B cell (primary cell): ENCODE measurements at regions not wholly inside any gene's neighbourhood (a gene's known extent, or its start where the extent isn't known, plus 50 kb on each side); places are given as distances from the start of the nearest gene placed in this dataset.

Experiments used
- ATAC-seq: fragments of 200-7000 bp; cut with Tn5 transposase; one replicate; pipeline ENCODE4 v1.10.0; 2021; ENCODE audit warnings: low read depth, mild to moderate bottlenecking, moderate number of reproducible peaks, moderate library complexity
- CTCF ChIA-PET: fragments of 350-600 bp; sonication (Branson Sonifier 250); formaldehyde crosslinking; loops from one replicate; lab custom pipeline; 2021; ENCODE audit warnings: antibody characterized with exemption, inconsistent platforms; lab: Charles Lee
- POLR2A ChIA-PET: fragments of 350-600 bp; sonication (Branson Sonifier 250); formaldehyde crosslinking; loops from one replicate; lab custom pipeline; 2021; ENCODE audit warnings: antibody characterized with exemption; lab: Charles Lee
- DNase-seq: peaks from one replicate; pipeline ENCODE4 v3.0.0; 2013
- H2AFZ ChIP-seq: 2 replicates; pipeline ENCODE4 v1.6.1; 2012; ENCODE audit warnings: mild to moderate bottlenecking, low read depth, low read length; ENCODE audit not compliant: insufficient read depth, poor library complexity, severe bottlenecking
- H3K27ac ChIP-seq, 2 donors: 1 replicate in 1 of 2; 2 replicates in 1 of 2; pipeline ENCODE4 v1.5.1; 2012 to 2013; ENCODE audit warnings: low read length in 2 of 2, mild to moderate bottlenecking in 2 of 2, moderate library complexity in 1 of 2
- H3K27me3 ChIP-seq, 4 experiments: fragments of 200-600 bp in 1 of 4; sonication (generic) in 1 of 4; replicated peaks in 1 of 4; 1 replicate in 2 of 4; 2 replicates in 2 of 4; pipeline versions ENCODE4 v1.6.1 to v1.7.0; 2013 to 2016; ENCODE audit warnings: low read length in 3 of 4, mild to moderate bottlenecking in 2 of 4, mixed read lengths in 1 of 4, moderate library complexity in 1 of 4; ENCODE audit not compliant: insufficient read depth in 4 of 4, control insufficient read depth in 3 of 4; ENCODE audit errors: control extremely low read depth in 1 of 4
- H3K36me3 ChIP-seq, 2 experiments: replicated peaks in 1 of 2; 1 replicate in 1 of 2; 2 replicates in 1 of 2; pipeline versions ENCODE4 v1.6.1 to v1.7.1; 2013; ENCODE audit warnings: low read length in 1 of 2; ENCODE audit not compliant: insufficient read depth in 2 of 2, control insufficient read depth in 1 of 2; ENCODE audit errors: control extremely low read depth in 1 of 2, extremely low read depth in 1 of 2
- H3K4me1 ChIP-seq, 2 donors: fragments of 200-600 bp in 1 of 2; sonication (generic) in 1 of 2; 1 replicate in 1 of 2; 2 replicates in 1 of 2; pipeline versions ENCODE4 v1.5.1 to v1.6.1; 2013 to 2017; ENCODE audit warnings: low read length in 2 of 2; ENCODE audit not compliant: control insufficient read depth in 2 of 2, insufficient read depth in 2 of 2
- H3K4me2 ChIP-seq: replicated peaks from 2 replicates; pipeline ENCODE3; 2012; ENCODE audit warnings: mild to moderate bottlenecking, low read depth, low read length; ENCODE audit not compliant: poor library complexity, severe bottlenecking
- H3K4me3 ChIP-seq, 5 experiments: fragments of 200-600 bp in 1 of 5; sonication (generic) in 1 of 5; 1 replicate in 3 of 5; 2 replicates in 2 of 5; pipeline versions ENCODE4 v1.5.1 to v1.7.0; 2011 to 2016; ENCODE audit warnings: low read length in 4 of 5, mild to moderate bottlenecking in 4 of 5, low read depth in 2 of 5, control low read depth in 1 of 5, moderate library complexity in 1 of 5; ENCODE audit not compliant: insufficient read depth in 1 of 5; ENCODE audit errors: control extremely low read depth in 1 of 5, extremely low read depth in 1 of 5
- H3K79me2 ChIP-seq: fragments of 200-600 bp; sonication (generic); one replicate; pipeline ENCODE4 v1.6.0; 2016; ENCODE audit warnings: low read length; ENCODE audit not compliant: control insufficient read depth, insufficient read depth
- H3K9ac ChIP-seq: fragments of 200-600 bp; sonication (generic); 2 replicates; pipeline ENCODE4 v1.6.1; 2017; ENCODE audit warnings: mild to moderate bottlenecking, low read length, moderate library complexity
- H3K9me3 ChIP-seq, 3 donors: one replicate each; pipeline versions ENCODE4 v1.6.1 to v1.7.1; 2013; ENCODE audit warnings: low read length in 2 of 3; ENCODE audit not compliant: control insufficient read depth in 2 of 3, insufficient read depth in 1 of 3; ENCODE audit errors: control extremely low read depth in 1 of 3
- H4K20me1 ChIP-seq: 2 replicates; pipeline ENCODE4 v1.6.0; 2012; ENCODE audit warnings: mild to moderate bottlenecking, low read length; ENCODE audit not compliant: insufficient read depth, control insufficient read depth, poor library complexity, severe bottlenecking
- H3K27ac Mint-ChIP-seq: one replicate; pipeline ENCODE4 v1.8.0; 2021; ENCODE audit warnings: mixed read lengths
- H3K27me3 Mint-ChIP-seq: one replicate; pipeline ENCODE4 v1.8.0; 2021; ENCODE audit warnings: mixed read lengths
- H3K4me1 Mint-ChIP-seq: one replicate; pipeline ENCODE4 v1.8.0; 2021; ENCODE audit warnings: mixed read lengths
- H3K4me3 Mint-ChIP-seq: one replicate; pipeline ENCODE4 v1.8.0; 2021; ENCODE audit warnings: mixed read lengths
- H3K9me3 Mint-ChIP-seq: one replicate; pipeline ENCODE4 v1.8.0; 2022; ENCODE audit warnings: mixed read lengths; ENCODE audit not compliant: insufficient read depth
- CTCF ChIP-seq: fragments of 200-600 bp; IDR thresholded peaks from one replicate; pipeline ENCODE4 v1.8.0; 2022; ENCODE audit warnings: antibody characterized with exemption, mild to moderate bottlenecking
- EZH2 ChIP-seq: IDR thresholded peaks from 2 replicates; pipeline ENCODE4 v1.6.1; 2012; ENCODE audit warnings: borderline replicate concordance, low read depth, mild to moderate bottlenecking, moderate library complexity, low read length; ENCODE audit not compliant: insufficient read depth, poor library complexity, severe bottlenecking
- WGBS: methylation state at CpG from one replicate; pipeline ENCODE4 v1.1.5; 2013; ENCODE audit warnings: missing lambda C conversion rate; ENCODE audit not compliant: insufficient coverage; 5-methylcytosine and 5-hydroxymethylcytosine counted together
- intact Hi-C: fragments of 100-400 bp; cut with micrococcal nuclease; formaldehyde crosslinking; loops from one replicate; pipeline ENCODE4 v1.10.0; 2022

GRCh38 chr11:115808351-115808940, 304.2 kb upstream of the CADM1 start:
- Histone ChIP-seq H3K4me3 (no peak overlapping the region), H3K4me2 (no peak overlapping the region), H3K27me3 (no peaks in the 10 kb centered on the region), H3K36me3 (no peaks in the 10 kb centered on the region), H4K20me1 (no peaks in the 10 kb centered on the region), H3K79me2 (no peaks in the 10 kb centered on the region), H3K9ac (no peak overlapping the region), H3K27ac (no peak overlapping the region), H2AFZ (no peak overlapping the region), H3K9me3 (peaks cover 0 to 19% (median 7%) of the 10 kb centered on the region in 3 donors), H3K4me1 (no peaks in the 10 kb centered on the region)
- ATAC-seq, result no peak
- CTCF ChIA-PET, result no interaction called here
- Mint-ChIP-seq H3K27me3 (no peaks in the 10 kb centered on the region), H3K9me3 (peaks cover 6% of the 10 kb centered on the region), H3K4me3 (no peak overlapping the region), H3K27ac (no peak overlapping the region), H3K4me1 (no peaks in the 10 kb centered on the region)
- TF ChIP-seq EZH2, result no peak
- TF ChIP-seq CTCF, result no peak
- DNase-seq, result no peak
- intact Hi-C loops, result no loop called here
- 82% methylated on average over 1 of the region's 3 CpGs for WGBS
- POLR2A ChIA-PET, result no interaction called here

- Mint-ChIP-seq H3K27ac (no peak overlapping the region), H3K4me3 (no peak overlapping the region), H3K9me3 (peaks cover 5% of the 10 kb centered on the region), H3K4me1 (no peaks in the 10 kb centered on the region), H3K27me3 (no peaks in the 10 kb centered on the region)
- intact Hi-C loops, result no loop called here
- 100% methylated on average over 2 of the region's 2 CpGs for WGBS
- no peak overlapping the region for H3K4me2 ChIP-seq
- no peak overlapping the region for H2AFZ ChIP-seq
- no peaks in the 10 kb centered on the region for H3K79me2 ChIP-seq
- H3K36me3 ChIP-seq, result no peaks in the 10 kb centered on the region
- H3K9ac ChIP-seq, result no peak overlapping the region
- peaks cover 0 to 16% (median 7%) of the 10 kb centered on the region in 3 donors for H3K9me3 ChIP-seq
- H3K27ac ChIP-seq, result no peak overlapping the region
- no peak for DNase-seq
- TF ChIP-seq CTCF (no peak), EZH2 (no peak)
- H3K27me3 ChIP-seq, result no peaks in the 10 kb centered on the region
- CTCF ChIA-PET, result no interaction called here
- POLR2A ChIA-PET, result no interaction called here
- H3K4me3 ChIP-seq, result no peak overlapping the region
- H4K20me1 ChIP-seq, result no peaks in the 10 kb centered on the region
- ATAC-seq, result no peak
- H3K4me1 ChIP-seq, result no peaks in the 10 kb centered on the region
These were observed 301.8 kb upstream of the CADM1 start for GRCh38 chr11:115806056-115806455.
